ENCODE measurements at regions not wholly inside any gene's neighbourhood (a gene's known extent, or its start where the extent isn't known, plus 50 kb on each side); places are given as distances from the start of the nearest gene placed in this dataset.
"Not testable (repeated sequence)": the region's sequence is repeated elsewhere in the genome, so short reads cannot be mapped to it uniquely, and the experiment has no call there.

DNA sequence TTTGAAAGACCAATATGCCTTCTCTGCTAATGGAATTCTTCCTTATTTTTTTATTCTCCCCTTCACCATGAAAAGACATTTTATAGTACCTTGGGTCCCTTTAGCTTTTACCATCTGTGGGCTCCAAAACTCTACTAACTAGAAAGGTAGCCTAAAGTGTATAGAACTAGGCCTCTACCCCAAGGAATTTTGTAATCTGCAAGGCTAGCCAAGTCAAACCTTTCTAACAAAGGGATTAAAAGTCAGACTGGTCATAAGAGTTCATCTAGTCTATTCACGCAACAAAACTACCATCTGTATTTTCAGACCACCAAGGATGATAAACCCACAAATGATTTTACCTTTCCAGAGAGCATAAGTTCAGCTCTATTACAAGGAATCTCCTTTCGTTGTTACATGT lies 189.5 kb upstream of the DCAF8L1 start:
- H3K4me1 ChIP-seq = no peaks in the 10 kb centered on the region
- no peaks in the 10 kb centered on the region for H3K9me3 ChIP-seq
- no peaks in the 10 kb centered on the region for H3K27me3 ChIP-seq
- TF ChIP-seq, protein P1, sequence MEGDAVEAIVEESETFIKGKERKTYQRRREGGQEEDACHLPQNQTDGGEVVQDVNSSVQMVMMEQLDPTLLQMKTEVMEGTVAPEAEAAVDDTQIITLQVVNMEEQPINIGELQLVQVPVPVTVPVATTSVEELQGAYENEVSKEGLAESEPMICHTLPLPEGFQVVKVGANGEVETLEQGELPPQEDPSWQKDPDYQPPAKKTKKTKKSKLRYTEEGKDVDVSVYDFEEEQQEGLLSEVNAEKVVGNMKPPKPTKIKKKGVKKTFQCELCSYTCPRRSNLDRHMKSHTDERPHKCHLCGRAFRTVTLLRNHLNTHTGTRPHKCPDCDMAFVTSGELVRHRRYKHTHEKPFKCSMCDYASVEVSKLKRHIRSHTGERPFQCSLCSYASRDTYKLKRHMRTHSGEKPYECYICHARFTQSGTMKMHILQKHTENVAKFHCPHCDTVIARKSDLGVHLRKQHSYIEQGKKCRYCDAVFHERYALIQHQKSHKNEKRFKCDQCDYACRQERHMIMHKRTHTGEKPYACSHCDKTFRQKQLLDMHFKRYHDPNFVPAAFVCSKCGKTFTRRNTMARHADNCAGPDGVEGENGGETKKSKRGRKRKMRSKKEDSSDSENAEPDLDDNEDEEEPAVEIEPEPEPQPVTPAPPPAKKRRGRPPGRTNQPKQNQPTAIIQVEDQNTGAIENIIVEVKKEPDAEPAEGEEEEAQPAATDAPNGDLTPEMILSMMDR (IDR thresholded peaks at IDR 0.05; ENCODE audit: low read depth, low read length) = no peak
- H3K36me3 ChIP-seq = no peaks in the 10 kb centered on the region
- DNase-seq = no peak
- H3K4me3 ChIP-seq (ENCODE audit: low read depth, low read length) = no peak overlapping the region

DNA sequence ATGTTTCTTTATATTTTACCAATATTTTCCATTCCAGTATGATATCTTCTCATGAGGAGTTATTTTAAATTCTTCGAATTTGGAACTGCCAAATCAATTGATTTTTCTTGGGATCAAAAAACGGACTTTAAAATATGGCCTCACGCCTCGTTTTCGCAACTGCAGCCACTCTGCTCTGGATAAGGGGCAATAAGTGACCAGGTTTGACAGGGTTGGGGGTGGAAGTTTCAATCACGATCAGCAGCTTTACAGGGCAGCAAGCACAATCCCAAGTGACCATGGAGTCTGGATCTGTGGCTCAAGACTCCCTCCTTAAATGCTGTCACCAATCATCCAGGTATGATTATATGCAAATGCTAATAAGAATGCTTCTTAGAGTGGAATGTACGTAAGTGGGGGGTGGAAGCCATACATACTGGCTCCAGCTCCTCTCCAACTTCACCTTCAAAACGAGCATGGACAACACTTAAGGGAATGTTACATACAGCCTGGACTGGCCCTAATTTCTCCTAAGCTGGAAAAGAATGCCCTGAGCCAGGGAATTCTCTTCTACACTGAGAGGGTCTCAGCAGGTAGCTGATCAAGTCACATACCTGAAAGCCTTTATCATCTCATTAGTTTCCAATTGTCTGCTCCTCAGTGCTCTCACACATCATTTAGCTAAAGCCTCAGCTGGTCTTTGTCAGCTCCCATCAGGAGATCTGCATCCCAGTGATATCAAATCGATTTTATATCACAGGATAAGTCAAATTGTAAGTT lies 176.9 kb upstream of the DCAF8L1 start:
- TF ChIP-seq, protein P1 (IDR thresholded peaks at IDR 0.05; ENCODE audit: low read depth, low read length) = no peak

DNA sequence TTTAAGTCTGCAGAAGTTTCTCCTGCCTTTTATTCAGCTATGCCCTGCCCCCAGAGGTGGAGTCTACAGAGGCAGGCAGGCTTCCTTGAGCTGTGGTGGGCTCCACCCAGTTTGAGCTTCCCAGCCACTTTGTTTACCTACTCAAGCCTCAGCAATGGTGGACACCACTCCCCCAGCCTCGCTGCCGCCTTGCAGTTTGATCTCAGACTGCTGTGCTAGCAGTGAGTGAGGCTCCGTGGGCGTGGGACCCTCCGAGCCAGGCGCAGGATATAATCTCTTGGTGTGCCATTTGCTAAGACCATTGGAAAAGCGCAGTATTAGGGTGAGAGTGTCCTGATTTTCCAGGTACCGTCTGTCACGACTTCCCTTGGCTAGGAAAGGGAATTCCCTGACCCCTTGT lies 171.0 kb upstream of the DCAF8L1 start:
- H3K4me1 ChIP-seq; H3K36me3 ChIP-seq; DNase-seq; H3K9me3 ChIP-seq; H3K4me3 ChIP-seq (ENCODE audit: low read depth, low read length); H3K27me3 ChIP-seq: not testable (repeated sequence)

More for the DNA sequence above, 176.9 kb upstream of the DCAF8L1 start:
- Histone ChIP-seq H3K27me3 (no peaks in the 10 kb centered on the region), H3K36me3 (no peaks in the 10 kb centered on the region), H3K9me3 (no peaks in the 10 kb centered on the region), H3K4me3 (ENCODE audit: low read depth, low read length) (no peak overlapping the region), H3K4me1 (no peaks in the 10 kb centered on the region)
- no peak for DNase-seq

- no peaks in the 10 kb centered on the region for H3K27me3 ChIP-seq
- H3K9me3 ChIP-seq = no peaks in the 10 kb centered on the region
- no peak overlapping the region for H3K4me3 ChIP-seq (ENCODE audit: low read depth, low read length)
- TF ChIP-seq, protein P1 (IDR thresholded peaks at IDR 0.05; ENCODE audit: low read depth, low read length) = no peak
- DNase-seq = no peak
- H3K4me1 ChIP-seq = no peaks in the 10 kb centered on the region
- no peaks in the 10 kb centered on the region for H3K36me3 ChIP-seq
These were observed 154.3 kb upstream of the DCAF8L1 start for GRCh38 chrX:28135378-28136047.

DNA sequence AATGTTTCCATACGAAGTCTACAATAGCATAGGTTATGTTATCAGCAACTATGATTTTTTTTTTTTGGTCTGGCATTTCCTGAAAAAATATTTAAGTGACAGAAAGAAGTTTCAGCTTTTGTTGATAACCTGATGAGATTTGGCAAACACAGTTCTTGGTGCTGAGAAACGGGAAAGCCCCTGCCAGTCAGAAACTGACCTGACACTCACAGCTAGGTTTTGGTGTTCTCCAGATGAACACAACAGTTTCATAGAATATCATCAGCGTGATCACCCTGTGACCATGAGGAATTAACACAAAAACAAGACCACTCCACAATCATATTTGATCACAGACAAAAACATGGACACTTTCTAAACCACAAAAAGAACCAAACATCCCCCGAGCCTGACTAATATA lies 152.5 kb upstream of the DCAF8L1 start:
- no peak overlapping the region for H3K4me3 ChIP-seq (ENCODE audit: low read depth, low read length)
- H3K4me1 ChIP-seq = no peaks in the 10 kb centered on the region
- no peaks in the 10 kb centered on the region for H3K36me3 ChIP-seq
- TF ChIP-seq, protein P1 (IDR thresholded peaks at IDR 0.05; ENCODE audit: low read depth, low read length) = no peak
- no peaks in the 10 kb centered on the region for H3K27me3 ChIP-seq
- H3K9me3 ChIP-seq = no peaks in the 10 kb centered on the region
- no peak for DNase-seq

DNA sequence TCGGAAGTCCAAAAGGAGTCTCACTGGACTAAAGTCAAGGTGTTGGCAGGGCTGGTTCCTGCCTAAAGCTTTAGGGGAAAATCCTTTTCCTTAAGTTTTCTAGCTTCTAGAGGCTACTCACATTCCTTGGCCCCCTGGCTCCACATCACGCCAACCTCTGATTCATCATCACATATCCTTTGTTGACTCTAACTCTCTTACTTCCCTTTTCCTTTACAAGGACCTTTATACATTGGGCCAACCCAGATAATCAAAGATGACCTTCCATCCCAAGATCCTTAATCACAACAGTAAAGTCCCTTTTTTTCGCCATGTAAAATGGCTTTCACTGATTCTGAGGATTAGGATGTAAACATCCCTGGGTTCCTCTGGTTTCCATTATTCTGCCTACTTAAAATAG lies 146.4 kb upstream of the DCAF8L1 start:
- TF ChIP-seq, protein P1 (IDR thresholded peaks at IDR 0.05; ENCODE audit: low read depth, low read length) = no peak
- Histone ChIP-seq H3K27me3 (no peaks in the 10 kb centered on the region), H3K4me1 (peaks cover 6% of the 10 kb centered on the region), H3K4me3 (ENCODE audit: low read depth, low read length) (no peak overlapping the region), H3K9me3 (no peaks in the 10 kb centered on the region), H3K36me3 (no peaks in the 10 kb centered on the region)
- DNase-seq = no peak

All from BE2C (cell line).